ENCODE measurements at regions not wholly inside any gene's neighbourhood (a gene's known extent, or its start where the extent isn't known, plus 50 kb on each side); places are given as distances from the start of the nearest gene placed in this dataset.
"Not testable (repeated sequence)": the region's sequence is repeated elsewhere in the genome, so short reads cannot be mapped to it uniquely, and the experiment has no call there.

DNA sequence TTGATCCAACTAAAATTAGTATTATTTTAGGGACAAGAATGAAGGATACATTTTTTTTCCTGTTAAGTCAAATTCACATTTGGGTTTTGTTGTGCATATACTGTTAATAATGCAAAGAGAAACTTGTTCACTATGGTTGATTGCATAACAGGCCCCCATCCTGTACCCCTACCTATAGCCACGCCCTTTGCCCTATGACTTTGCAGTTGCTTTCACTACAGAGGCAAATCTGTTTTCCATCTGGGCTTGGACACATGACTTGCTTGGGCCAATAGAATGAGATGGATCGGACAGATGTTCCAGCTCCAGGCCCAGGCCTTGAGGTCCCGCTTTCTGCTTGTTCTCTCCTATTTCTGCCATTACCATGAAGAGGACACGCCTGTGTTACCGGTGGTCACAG is 278.5 kb upstream of the HNRNPA3 start:
- in situ Hi-C loops (cut with HindIII; ENCODE audit: low pct_unique_long_range_greater_than_20kb, low sequenced_read_pairs) = no loop called here
- DNase-seq (ENCODE audit: low read depth, low spot score) = no peak

DNA sequence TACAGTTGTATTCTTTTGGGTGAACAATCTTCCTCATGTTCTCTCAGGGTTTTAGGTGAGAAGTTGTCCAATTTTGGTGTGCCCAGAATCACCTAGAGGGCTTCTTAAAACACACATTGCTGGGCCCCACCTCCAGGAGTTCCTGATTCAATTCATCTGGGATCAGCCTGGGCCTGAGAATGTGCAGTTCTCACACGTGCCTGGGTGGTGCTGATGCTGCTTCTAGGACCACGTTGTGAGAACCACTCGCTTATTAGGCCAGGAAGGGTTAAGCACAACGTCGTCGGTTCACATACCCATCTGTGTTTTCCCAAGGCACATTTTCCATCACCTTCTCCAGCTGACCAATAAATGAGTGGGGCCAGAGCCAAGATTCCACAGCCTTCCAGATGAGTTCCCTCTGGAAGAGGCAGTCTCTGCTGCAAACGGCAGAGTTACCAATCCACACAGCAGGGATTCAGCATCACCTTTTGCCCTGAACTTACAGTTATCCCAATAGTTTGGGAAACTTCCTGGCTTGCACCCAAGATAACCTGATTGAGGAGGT is 277.7 kb upstream of the HNRNPA3 start:
- DNase-seq (ENCODE audit: low read depth, low spot score) = no peak
- in situ Hi-C loops (cut with HindIII; ENCODE audit: low pct_unique_long_range_greater_than_20kb, low sequenced_read_pairs) = no loop called here

DNA sequence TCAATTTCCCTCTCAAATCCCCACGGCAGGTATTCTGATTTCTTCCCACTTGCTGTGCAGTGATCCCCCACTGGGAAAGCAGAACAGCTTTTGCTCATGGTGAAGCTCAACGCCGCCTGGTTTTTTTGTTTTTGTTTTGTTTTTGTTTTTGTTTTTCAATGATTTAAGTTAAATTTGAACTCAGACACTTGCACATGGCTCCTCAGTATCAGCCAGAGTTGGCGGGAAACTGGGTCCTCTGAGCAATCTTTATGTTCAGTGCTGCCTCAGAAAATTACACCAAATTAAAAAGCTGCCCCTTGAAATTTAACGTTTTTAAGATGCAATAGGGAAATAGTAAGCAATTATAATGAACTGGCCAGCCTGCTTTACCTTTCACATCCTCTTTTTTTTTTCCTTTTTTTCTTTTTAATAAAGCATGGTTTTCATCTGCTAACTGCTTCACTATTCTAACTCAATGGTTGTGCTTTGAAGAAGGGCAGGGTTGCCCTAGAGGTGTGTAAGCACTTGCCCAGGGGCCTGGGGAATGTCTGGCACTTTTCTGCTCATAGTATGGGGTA is 277.0 kb upstream of the HNRNPA3 start:
- in situ Hi-C loops (cut with HindIII; ENCODE audit: low pct_unique_long_range_greater_than_20kb, low sequenced_read_pairs) = no loop called here
- no peak for DNase-seq (ENCODE audit: low read depth, low spot score)

DNA sequence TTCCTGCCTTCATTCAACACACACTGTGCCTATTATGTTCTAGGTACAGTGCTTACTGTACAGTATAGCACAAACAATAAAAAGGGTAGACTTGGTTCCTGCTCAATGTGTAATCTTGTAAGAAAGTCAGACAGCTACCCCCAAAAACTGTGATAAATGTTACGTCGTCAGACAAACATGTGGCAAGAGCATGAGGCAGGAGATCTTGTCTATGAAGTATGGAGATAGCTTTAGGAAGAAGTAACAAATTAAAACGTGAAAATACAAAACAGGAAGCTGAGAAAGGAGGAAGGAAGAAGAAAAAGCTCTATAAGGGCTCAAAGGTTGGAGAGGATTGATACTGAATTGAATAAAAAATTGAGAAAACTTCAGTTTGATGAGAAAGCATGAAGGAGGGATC is 276.2 kb upstream of the HNRNPA3 start:
- DNase-seq (ENCODE audit: low read depth, low spot score) = no peak

DNA sequence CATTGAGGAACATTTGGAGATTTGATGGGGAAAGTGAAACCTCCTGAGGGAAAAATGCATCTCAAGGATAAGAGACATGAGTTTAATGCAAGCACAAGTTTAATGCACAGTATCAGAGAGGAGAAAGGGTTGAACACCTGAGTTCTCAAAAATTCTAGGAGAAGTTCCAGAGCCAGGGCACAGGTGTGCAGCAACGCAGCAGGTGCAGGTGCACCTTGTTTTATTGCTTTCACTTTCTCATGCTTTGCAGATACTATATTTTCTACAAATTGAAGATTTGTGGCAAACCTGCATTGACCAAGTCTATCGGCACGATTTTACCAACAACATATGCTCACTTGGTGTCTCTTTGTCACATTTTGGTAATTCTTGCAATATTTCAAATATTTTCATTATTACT is 267.6 kb upstream of the HNRNPA3 start:
- in situ Hi-C loops (cut with HindIII; ENCODE audit: low pct_unique_long_range_greater_than_20kb, low sequenced_read_pairs) = no loop called here
- DNase-seq (ENCODE audit: low read depth, low spot score) = no peak

More for the DNA sequence above, 276.2 kb upstream of the HNRNPA3 start:
- in situ Hi-C loops (cut with HindIII; ENCODE audit: low pct_unique_long_range_greater_than_20kb, low sequenced_read_pairs) = no loop called here

DNA sequence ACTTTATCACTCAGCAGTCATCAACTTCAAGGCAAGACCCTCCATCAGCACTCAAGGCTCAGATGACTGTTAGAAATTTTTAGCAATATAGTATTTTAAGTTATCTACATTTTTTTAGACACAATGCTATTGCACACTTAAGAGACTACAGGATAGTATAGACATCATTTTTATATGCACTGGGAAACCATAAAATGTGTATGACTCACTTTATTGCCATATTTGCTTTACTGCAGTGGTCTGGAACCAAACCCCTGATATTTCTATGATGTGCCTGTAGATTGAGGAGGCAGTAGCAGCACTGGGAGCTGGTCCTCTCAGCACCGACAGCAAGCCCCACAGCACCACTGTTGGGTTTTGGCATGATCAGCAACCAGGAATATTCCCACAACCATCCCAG is 264.8 kb upstream of the HNRNPA3 start:
- DNase-seq (ENCODE audit: low read depth, low spot score) = no peak
- in situ Hi-C loops (cut with HindIII; ENCODE audit: low pct_unique_long_range_greater_than_20kb, low sequenced_read_pairs) = no loop called here

DNA sequence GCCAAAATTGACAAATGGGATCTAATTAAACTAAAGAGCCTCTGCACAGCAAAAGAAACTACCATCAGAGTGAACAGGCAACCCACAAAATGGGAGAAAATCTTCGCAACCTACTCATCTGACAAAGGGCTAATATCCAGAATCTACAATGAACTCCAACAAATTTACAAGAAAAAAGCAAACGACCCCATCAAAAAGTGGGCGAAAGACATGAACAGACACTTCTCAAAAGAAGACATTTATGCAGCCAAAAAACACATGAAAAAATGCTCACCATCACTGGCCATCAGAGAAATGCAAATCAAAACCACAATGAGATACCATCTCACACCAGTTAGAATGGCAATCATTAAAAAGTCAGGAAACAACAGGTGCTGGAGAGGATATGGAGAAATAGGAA is 261.4 kb upstream of the HNRNPA3 start:
- in situ Hi-C loops (cut with HindIII; ENCODE audit: low pct_unique_long_range_greater_than_20kb, low sequenced_read_pairs); DNase-seq (ENCODE audit: low read depth, low spot score): not testable (repeated sequence)

DNA sequence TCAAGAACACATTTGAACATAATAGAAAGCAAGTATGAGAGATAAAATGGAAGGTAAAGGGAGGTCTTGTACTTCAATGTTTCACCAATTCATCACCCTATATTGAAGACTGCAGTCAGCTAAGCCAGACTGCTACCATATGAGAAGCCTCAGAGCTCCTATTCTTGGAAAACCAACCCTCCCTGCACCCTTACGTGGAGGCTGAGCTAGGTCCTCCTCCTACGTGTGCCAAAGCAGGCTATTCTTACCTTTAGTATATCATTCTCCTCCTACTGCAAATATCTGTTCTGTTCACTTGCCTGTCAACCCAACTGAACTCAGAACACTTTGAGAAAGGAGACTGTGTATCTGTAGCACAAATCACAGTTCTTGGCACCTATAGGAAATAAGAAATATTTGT is 255.8 kb upstream of the HNRNPA3 start:
- in situ Hi-C loops (cut with HindIII; ENCODE audit: low pct_unique_long_range_greater_than_20kb, low sequenced_read_pairs) = no loop called here
- DNase-seq (ENCODE audit: low read depth, low spot score) = no peak

DNA sequence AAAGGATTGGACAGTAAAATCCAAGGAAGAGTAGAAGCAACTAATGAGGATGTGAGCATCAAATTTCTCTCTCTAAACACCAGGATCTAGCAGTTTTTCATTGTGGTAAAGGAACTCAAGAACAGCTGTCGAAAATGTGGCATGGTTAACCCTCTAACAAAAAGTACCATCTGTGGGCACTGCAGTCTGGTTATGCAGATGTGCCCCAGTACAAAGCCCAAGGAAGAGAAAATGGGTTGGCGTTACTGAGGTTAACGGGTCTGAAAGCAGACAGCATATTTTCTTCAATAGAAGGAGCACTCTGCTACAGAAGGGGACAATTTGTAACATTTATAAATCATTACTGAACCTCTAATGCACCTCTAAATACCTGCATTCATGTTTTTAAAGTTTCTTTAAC is 253.0 kb upstream of the HNRNPA3 start:
- in situ Hi-C loops (cut with HindIII; ENCODE audit: low pct_unique_long_range_greater_than_20kb, low sequenced_read_pairs) = no loop called here
- DNase-seq (ENCODE audit: low read depth, low spot score) = no peak

DNA sequence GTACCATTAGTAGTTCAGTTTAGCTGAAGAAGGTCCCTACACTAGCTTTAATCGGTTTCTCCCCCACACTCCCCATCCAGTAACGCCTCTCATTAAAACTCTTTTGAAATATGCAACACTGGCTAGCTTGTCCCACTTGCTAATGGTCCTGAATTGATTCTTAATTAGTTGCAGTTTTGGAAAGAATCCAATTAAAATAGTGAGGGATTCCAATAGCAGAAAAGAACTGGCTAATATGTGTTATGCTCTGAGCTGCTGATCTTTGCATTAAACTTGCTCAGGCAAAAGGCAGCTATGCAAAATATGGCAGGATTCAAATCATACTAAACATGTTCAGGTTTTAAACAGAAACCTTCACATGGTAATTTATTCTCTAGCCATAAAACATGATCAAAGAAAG is 252.5 kb upstream of the HNRNPA3 start:
- no peak for DNase-seq (ENCODE audit: low read depth, low spot score)
- in situ Hi-C loops (cut with HindIII; ENCODE audit: low pct_unique_long_range_greater_than_20kb, low sequenced_read_pairs) = no loop called here

DNA sequence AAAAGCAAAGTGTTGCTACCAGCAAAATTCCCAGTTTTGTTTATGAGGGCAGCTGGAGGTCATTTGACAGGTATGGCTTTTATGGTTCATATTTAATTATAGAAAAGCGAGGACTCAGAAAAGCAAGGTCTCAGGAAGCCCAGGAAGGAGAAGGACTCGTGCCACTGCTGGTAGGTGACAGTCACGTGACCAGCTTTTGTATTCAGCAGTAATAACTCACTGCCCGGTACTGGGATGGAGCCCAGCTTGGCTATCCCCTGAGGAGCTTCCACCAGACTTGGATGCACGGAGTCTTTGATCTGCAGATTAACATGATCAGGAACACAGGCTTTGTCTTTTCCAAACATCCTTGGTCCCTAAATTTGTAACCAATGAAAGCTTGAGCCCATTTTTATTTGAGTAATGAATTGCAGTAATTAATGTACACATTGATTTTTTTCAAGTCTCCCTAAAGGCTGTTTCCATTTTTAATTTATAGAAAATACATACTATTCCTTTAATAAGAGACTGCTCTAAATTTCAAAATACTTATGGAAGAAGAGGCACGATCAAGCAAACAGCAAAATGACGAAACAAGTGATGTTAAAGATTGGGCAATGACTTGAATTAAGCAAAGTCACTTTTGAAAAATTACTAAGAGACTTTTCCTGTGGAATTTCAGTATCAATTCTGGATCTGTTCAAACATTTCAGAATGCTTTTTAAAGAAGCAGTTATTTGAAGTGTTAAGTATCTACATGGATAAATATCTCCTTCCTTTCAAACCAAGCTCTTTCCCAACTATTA is 251.7 kb upstream of the HNRNPA3 start:
- DNase-seq (ENCODE audit: low read depth, low spot score) = no peak
- in situ Hi-C loops (cut with HindIII; ENCODE audit: low pct_unique_long_range_greater_than_20kb, low sequenced_read_pairs) = no loop called here

DNA sequence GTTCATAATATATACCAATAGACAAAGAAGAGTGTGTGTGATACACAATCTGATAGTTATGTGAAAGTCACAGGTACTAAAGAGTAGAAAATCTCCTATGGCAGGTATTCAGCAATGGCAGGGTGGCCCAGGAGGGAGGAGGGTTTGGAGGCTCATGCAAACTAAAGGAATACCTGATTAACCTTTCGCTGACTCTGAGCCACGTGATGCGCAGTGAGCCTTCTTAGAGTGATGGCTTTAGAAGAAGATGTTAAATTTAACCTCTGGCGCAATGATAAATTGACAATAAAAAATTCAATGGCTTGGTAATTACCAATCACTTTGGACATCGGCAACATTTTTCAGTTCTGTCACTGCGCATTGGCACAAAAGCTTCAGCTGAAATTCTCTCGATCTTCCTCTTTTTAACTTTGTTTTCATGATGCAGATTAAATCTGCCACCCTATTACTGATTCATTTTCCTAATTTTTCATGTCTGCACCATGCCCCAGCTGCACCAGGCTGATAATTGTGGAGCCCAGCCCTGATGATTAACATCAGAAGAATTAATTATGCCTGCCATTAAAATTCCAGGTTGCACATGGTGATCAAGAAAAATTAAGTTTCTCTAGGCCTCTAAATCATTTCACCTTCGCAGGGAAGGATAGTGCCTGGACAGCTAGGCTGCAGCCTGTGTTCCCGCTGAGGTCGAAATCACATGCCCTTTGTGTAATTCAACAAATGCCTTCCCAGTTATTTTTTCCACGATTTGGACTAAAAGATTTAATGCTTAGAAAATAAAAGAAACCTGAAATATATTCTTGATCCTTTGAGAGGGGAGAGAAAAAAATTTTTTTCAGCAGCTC is 250.6 kb upstream of the HNRNPA3 start:
- no peak for DNase-seq (ENCODE audit: low read depth, low spot score)
- in situ Hi-C loops (cut with HindIII; ENCODE audit: low pct_unique_long_range_greater_than_20kb, low sequenced_read_pairs) = no loop called here

DNA sequence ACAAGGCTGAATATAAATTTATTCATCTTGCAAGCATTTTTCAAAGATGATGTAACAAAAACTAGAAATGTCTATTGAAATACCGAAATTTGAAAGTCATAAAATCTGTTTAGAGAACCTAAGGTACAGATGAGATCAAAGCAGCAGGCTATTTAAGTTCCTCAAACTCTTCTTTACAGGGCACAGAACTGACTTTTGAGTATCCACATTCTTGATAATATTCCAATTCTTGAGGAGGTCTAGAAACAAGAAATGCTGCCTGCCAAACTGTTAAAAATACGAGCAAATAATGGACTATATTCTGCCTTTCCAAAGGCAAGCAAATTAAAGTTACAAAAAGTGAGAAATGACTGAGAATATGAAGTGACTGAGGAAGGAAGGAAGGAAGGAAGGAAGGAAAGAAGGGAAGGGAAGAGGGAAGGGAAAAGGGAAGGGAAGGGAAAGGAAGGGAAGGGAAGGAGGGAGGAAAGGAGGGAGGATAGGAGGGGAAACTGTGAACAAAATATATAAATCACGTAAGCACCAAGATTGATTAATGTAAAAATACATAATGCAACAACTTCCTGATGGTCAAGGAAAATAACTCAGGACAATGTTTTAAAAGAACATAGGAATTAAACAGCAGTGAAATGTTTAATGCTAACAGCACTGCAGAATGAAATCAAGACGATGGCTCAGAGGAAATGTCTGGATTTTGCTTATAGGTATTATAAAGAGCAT is 248.9 kb upstream of the HNRNPA3 start:
- in situ Hi-C loops (cut with HindIII; ENCODE audit: low pct_unique_long_range_greater_than_20kb, low sequenced_read_pairs) = no loop called here

DNA sequence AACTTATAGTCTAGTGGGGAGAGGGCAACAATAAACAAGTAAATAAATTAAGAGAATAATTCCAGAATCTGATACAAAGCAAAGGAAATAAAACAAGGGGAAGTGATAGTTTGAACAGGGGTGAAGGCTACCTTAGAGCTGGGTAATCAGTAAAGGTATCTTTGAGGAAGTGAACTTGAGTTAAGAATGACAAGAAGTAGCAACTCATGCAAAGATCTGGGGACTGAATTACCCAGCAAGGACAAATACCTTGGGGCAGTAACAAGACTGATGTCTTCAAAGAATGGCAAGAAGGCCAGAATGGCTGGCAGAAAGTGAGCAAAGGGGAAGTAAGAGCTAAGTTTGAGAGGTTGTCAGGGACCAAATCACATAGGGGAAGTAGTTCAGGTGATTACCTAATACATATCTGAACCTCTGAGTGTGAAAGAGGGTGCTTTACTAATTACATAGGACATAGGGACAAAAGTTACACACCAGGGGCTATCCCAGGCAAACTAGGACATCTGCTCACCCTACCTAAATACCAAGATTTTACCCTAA is 244.6 kb upstream of the HNRNPA3 start:
- in situ Hi-C loops (cut with HindIII; ENCODE audit: low pct_unique_long_range_greater_than_20kb, low sequenced_read_pairs) = no loop called here
- DNase-seq (ENCODE audit: low read depth, low spot score) = no peak

More for the DNA sequence above, 248.9 kb upstream of the HNRNPA3 start:
- no peak for DNase-seq (ENCODE audit: low read depth, low spot score)

DNA sequence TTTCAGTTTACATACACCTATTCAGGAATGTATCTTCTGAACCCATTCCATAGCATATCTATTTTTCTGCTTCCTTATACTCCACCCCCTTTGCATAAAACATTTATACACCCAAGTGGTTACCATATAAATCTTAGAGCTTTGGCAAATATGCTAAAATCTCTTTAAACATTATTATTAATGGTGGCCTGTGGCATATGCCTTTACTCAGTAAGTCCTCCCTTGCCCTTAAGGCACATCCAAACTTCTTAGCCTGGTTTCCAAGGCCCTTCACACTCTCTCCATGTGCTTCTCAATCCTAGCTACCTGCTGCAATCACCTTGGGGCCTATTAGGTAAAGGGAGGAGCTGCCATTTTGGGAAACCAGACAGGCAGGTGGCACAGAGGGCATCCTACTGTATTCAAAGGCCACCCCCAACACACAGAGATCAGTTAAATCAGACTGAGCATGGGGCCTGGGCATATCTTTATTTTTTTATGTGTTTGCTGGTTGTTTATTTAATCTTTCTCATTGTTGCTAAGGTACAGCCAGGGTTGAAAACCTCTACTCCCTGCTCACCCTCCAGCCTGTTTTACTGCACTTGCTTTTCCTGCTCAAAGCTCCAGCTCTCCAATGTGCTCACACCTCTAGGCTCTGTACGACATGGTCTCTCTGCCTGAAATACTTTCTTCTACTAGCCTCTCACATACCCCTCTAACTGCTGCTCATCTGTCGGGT is 242.8 kb upstream of the HNRNPA3 start:
- DNase-seq (ENCODE audit: low read depth, low spot score) = no peak
- in situ Hi-C loops (cut with HindIII; ENCODE audit: low pct_unique_long_range_greater_than_20kb, low sequenced_read_pairs) = no loop called here

DNA sequence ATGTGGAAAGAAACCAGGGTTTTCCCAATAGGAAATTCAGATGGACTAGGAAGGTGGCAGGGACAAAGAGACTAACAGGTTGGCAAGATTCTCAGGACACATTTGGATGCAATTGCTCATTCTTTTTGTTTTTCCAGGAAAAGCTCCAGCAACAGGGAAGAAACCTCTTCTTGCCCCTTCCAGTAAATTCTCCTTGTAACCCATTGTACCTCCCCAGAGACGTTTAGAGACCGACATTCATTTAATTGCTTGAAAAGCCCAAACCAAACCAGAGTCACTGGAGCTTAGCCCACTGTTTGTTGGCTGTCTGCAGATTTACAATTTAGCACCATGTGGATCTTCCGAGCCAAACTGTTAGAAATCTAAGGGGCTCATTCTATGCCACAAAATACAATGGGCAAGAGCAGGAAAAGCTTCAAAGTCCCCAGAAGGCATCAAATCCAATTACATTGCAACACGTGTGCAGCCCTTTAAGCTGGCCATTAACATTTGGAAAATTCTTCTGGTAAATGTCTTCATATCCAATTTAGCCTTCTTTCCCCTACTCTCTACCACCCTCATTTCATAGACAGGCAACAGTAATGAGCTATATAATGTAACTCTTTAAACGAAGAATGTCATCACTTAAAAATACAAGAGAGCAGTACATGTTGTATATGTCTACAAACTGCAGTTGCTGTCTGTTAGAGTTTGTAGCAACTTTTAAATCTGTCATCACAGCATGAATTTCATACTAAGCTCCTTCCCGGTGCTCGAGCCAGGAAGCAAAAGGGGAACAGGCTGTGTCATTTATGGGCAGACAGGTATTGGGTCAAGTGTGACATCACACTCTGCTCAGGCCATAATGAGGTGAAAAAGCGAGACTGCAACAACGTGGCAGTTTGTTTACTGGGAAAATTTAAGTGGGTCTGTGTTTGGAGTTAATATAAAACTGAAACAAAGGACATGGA is 235.6 kb upstream of the HNRNPA3 start:
- no peak for DNase-seq (ENCODE audit: low read depth, low spot score)
- in situ Hi-C loops (cut with HindIII; ENCODE audit: low pct_unique_long_range_greater_than_20kb, low sequenced_read_pairs) = no loop called here
